A673 (cell line): ENCODE measurements at regions not wholly inside any gene's neighbourhood (a gene's known extent, or its start where the extent isn't known, plus 50 kb on each side); places are given as distances from the start of the nearest gene placed in this dataset.

Experiments used
- CTCF ChIP-seq: fragments of 300-800, 200-600 bp; sonication (generic); conservative IDR thresholded peaks from 2 replicates; pipeline ENCODE4 v1.5.1; 2017; ENCODE audit warnings: low read depth, mild to moderate bottlenecking, antibody characterized with exemption, low read length, moderate library complexity, mixed read lengths
- EZH2 ChIP-seq: fragments of 200-600 bp; sonication (generic); IDR thresholded peaks from 2 replicates; pipeline ENCODE4 v1.6.1; 2017; ENCODE audit warnings: borderline replicate concordance, low read depth, mild to moderate bottlenecking, mixed read lengths, antibody characterized with exemption, low read length; ENCODE audit not compliant: poor library complexity, severe bottlenecking

GRCh38 chr13:109897988-109898624 is 111.7 kb upstream of the IRS2 start:
- TF ChIP-seq EZH2 (no peak), CTCF (no peak)
